Sigmoid colon (tissue), 6 donors: ENCODE measurements at regions not wholly inside any gene's neighbourhood (a gene's known extent, or its start where the extent isn't known, plus 50 kb on each side); places are given as distances from the start of the nearest gene placed in this dataset.
"Not testable (repeated sequence)": the region's sequence is repeated elsewhere in the genome, so short reads cannot be mapped to it uniquely, and the experiment has no call there.

Experiments used
- DNase-seq: peaks from one replicate; pipeline ENCODE4 v3.0.0-alpha.2; 2019
- H3K27ac ChIP-seq, 4 donors: fragments of 200-600 bp; sonication (generic); one replicate each; pipeline ENCODE4 v1.5.1; 2016 to 2019; ENCODE audit warnings: mild to moderate bottlenecking in 1 of 4
- H3K27me3 ChIP-seq, 3 donors: fragments of 200-600 bp; sonication (generic); one replicate each; pipeline ENCODE4 v1.5.1; 2019; ENCODE audit warnings: mild to moderate bottlenecking in 1 of 3
- H3K36me3 ChIP-seq, 4 donors: fragments of 200-600 bp; sonication (generic); one replicate each; pipeline ENCODE4 v1.5.1; 2016 to 2019
- H3K4me1 ChIP-seq, 4 donors: fragments of 200-600 bp; sonication (generic); one replicate each; pipeline ENCODE4 v1.5.1; 2017 to 2019
- H3K4me3 ChIP-seq, 4 donors: fragments of 200-600 bp; sonication (generic); one replicate each; pipeline ENCODE4 v1.5.1; 2017 to 2019; ENCODE audit warnings: mild to moderate bottlenecking in 2 of 4, moderate library complexity in 1 of 4
- H3K9me3 ChIP-seq, 4 donors: fragments of 200-600 bp in 3 of 4; sonication (generic) in 3 of 4; one replicate each; pipeline versions ENCODE4 v1.5.1 to v1.6.1; 2013 to 2019
- EP300 ChIP-seq, 4 donors: sonication (generic); formaldehyde crosslinking; IDR thresholded peaks; one replicate each; pipeline ENCODE4 v1.6.1; 2017; ENCODE audit warnings: antibody characterized with exemption in 4 of 4
- POLR2A ChIP-seq, 2 donors: fragments of 450-650 bp; IDR thresholded peaks; one replicate each; pipeline ENCODE4 v1.6.1; 2016; ENCODE audit warnings: antibody characterized with exemption in 2 of 2, mild to moderate bottlenecking in 2 of 2, moderate library complexity in 2 of 2
- POLR2AphosphoS5 ChIP-seq, 4 donors: sonication (generic); formaldehyde crosslinking; IDR thresholded peaks; one replicate each; pipeline ENCODE4 v1.6.1; 2017; ENCODE audit warnings: antibody characterized with exemption in 4 of 4
- WGBS, 2 donors: extraction: QIAGEN DNeasy Blood & Tissue Kit; methylation state at CpG; one replicate each; pipeline ENCODE4 v1.1.7; 2013; 5-methylcytosine and 5-hydroxymethylcytosine counted together
- intact Hi-C: fragments of 100-400 bp; cut with DNase I; formaldehyde crosslinking; loops from one replicate; pipeline ENCODE4 v1.15.1; 2023
- TF ChIP-seq, protein P1 (sequence below), 4 experiments: fragments of 450-650 bp in 3 of 4; fragments of 200-600 bp in 1 of 4; IDR thresholded peaks; one replicate each; pipeline ENCODE4 v1.5.1; 2016 to 2019; ENCODE audit warnings: antibody characterized with exemption in 4 of 4, mild to moderate bottlenecking in 3 of 4, moderate library complexity in 2 of 4
- donor health status: healthy with polysubstance abuse.
- donor health status: healthy.

GRCh38 chr12:7581625-7582024 lies 78.0 kb upstream of the CD163 start:
- Histone ChIP-seq H3K36me3 (no peaks in the 10 kb centered on the region), H3K27me3 (no peaks in the 10 kb centered on the region), H3K9me3 (peaks cover 0 to 7% (median 0%) of the 10 kb centered on the region in 4 donors), H3K4me1 (no peaks in the 10 kb centered on the region), H3K27ac (no peak overlapping the region), H3K4me3 (no peak overlapping the region)
- DNase-seq = no peak
- intact Hi-C loops = no loop called here
- TF ChIP-seq POLR2A (IDR thresholded peaks at IDR 0.05) (no peak), EP300 (IDR thresholded peaks at IDR 0.05) (no peak), POLR2AphosphoS5 (IDR thresholded peaks at IDR 0.05) (no peak)
- TF ChIP-seq, protein P1, sequence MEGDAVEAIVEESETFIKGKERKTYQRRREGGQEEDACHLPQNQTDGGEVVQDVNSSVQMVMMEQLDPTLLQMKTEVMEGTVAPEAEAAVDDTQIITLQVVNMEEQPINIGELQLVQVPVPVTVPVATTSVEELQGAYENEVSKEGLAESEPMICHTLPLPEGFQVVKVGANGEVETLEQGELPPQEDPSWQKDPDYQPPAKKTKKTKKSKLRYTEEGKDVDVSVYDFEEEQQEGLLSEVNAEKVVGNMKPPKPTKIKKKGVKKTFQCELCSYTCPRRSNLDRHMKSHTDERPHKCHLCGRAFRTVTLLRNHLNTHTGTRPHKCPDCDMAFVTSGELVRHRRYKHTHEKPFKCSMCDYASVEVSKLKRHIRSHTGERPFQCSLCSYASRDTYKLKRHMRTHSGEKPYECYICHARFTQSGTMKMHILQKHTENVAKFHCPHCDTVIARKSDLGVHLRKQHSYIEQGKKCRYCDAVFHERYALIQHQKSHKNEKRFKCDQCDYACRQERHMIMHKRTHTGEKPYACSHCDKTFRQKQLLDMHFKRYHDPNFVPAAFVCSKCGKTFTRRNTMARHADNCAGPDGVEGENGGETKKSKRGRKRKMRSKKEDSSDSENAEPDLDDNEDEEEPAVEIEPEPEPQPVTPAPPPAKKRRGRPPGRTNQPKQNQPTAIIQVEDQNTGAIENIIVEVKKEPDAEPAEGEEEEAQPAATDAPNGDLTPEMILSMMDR (IDR thresholded peaks at IDR 0.05) = no peak

DNA sequence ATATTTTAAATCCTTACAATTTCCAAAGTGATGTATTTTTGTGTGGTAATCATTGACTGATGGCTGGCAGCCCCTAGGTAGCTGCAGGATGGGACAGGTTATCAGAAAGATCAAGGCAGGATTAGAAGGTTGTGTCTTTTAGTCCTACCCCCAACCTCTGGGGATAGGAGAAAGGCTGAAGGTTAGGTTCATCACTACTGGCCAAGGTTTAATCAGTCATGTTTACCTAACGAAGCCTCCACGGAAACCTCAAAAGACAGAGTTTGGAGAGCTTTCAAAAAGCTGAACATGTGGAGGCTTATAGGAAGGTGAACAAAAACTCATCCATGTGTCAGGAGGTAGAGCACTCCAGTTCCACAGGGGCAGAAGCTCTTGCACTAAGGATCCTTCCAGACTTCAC lies 77.5 kb upstream of the CD163 start:
- no peak overlapping the region for H3K27ac ChIP-seq
- no peaks in the 10 kb centered on the region for H3K4me1 ChIP-seq
- no peaks in the 10 kb centered on the region for H3K36me3 ChIP-seq
- TF ChIP-seq, protein P1 (IDR thresholded peaks at IDR 0.05) = no peak
- TF ChIP-seq EP300 (IDR thresholded peaks at IDR 0.05) = no peak
- no peak for TF ChIP-seq POLR2A (IDR thresholded peaks at IDR 0.05)
- no peak for TF ChIP-seq POLR2AphosphoS5 (IDR thresholded peaks at IDR 0.05)
- H3K27me3 ChIP-seq = no peaks in the 10 kb centered on the region
- peaks cover 0 to 7% (median 0%) of the 10 kb centered on the region in 4 donors for H3K9me3 ChIP-seq
- no peak for DNase-seq
- 38 to 41% methylated on average over 2 of the region's 2 CpGs for WGBS, 2 donors
- intact Hi-C loops = no loop called here
- no peak overlapping the region for H3K4me3 ChIP-seq

- 40 to 58% methylated on average over 1 of the region's 1 CpG for WGBS, 2 donors
- Histone ChIP-seq H3K27ac (peak overlapping the region in 1 of 4 donors; percentile 25), H3K27me3 (no peaks in the 10 kb centered on the region), H3K4me1 (no peaks in the 10 kb centered on the region), H3K36me3 (no peaks in the 10 kb centered on the region), H3K9me3 (no peaks in the 10 kb centered on the region), H3K4me3 (no peak overlapping the region)
- peak in 1 of 4 donors; percentile 36 for TF ChIP-seq POLR2AphosphoS5 (IDR thresholded peaks at IDR 0.05)
- TF ChIP-seq, protein P1 (IDR thresholded peaks at IDR 0.05) = no peak
- TF ChIP-seq EP300 (IDR thresholded peaks at IDR 0.05) = peak in 1 of 4 donors; percentile 2
- no peak for TF ChIP-seq POLR2A (IDR thresholded peaks at IDR 0.05)
- intact Hi-C loops = no loop called here
- no peak for DNase-seq
Observed at GRCh38 chr12:7571257-7571656, 67.7 kb upstream of the CD163 start.

DNA sequence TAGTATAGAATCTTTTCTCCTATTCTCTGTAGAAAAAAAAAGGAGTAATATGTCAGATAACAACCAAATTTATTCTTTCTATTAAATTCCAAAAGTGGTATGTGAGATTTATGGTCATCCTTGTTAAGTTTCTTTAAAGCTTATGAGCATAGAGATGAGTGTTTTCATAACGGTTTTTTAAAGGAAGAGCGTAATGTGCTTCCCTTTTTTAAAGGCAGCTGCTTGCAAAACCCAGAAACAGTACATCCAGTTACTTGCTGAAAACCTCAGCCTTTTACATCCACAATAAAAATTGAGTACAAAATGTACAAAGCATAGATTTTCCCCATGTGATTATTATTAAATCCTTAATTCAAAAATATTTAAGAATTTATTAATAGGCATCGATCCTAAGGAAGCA lies 53.6 kb upstream of the CD163 start:
- WGBS, 2 donors = 45 to 70% methylated on average over 3 of the region's 3 CpGs
- no peak for DNase-seq
- Histone ChIP-seq H3K36me3 (no peaks in the 10 kb centered on the region), H3K4me3 (no peak overlapping the region), H3K27me3 (no peaks in the 10 kb centered on the region), H3K27ac (peak overlapping the region in 3 of 4 donors; percentile 20 to 66 (median 62)), H3K4me1 (no peaks in the 10 kb centered on the region), H3K9me3 (no peaks in the 10 kb centered on the region)
- intact Hi-C loops = no loop called here
- peak; percentile 25 to 95 (median 68) for TF ChIP-seq EP300 (IDR thresholded peaks at IDR 0.05)
- TF ChIP-seq POLR2AphosphoS5 (IDR thresholded peaks at IDR 0.05) = peak in 3 of 4 donors; percentile 18 to 46 (median 36)
- TF ChIP-seq, protein P1 (IDR thresholded peaks at IDR 0.05) = no peak
- TF ChIP-seq POLR2A (IDR thresholded peaks at IDR 0.05) = no peak

DNA sequence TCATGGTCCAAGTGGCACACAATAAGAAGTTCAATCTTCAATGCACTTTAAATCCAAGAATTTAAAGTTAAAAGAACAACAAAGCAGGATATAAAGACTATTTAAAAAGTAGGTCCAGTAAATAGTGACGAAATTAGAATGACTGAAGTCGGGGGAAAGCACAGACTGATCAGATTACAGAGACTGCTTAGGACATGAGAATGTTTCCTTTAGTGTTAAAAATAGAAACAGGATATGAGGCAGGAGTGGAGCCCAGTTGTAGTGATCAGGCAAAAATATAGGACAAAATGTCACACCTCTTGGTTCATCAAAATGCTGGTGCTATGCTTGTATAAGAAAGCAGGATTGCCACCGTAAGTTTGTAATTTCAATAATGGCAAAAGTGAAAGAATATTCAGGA lies 52.2 kb upstream of the CD163 start:
- H3K9me3 ChIP-seq = no peaks in the 10 kb centered on the region
- no peak overlapping the region for H3K4me3 ChIP-seq
- H3K4me1 ChIP-seq = no peaks in the 10 kb centered on the region
- intact Hi-C loops = no loop called here
- H3K36me3 ChIP-seq = no peaks in the 10 kb centered on the region
- no peaks in the 10 kb centered on the region for H3K27me3 ChIP-seq
- peak overlapping the region in 2 of 4 donors; percentile 14 to 66 for H3K27ac ChIP-seq
- no peak for DNase-seq
- WGBS, 2 donors = 37 to 47% methylated on average over 3 of the region's 3 CpGs
- no peak for TF ChIP-seq POLR2A (IDR thresholded peaks at IDR 0.05)
- TF ChIP-seq EP300 (IDR thresholded peaks at IDR 0.05) = peak in 2 of 4 donors; percentile 4 to 72
- peak in 3 of 4 donors; percentile 26 to 37 (median 31) for TF ChIP-seq POLR2AphosphoS5 (IDR thresholded peaks at IDR 0.05)
- TF ChIP-seq, protein P1 (IDR thresholded peaks at IDR 0.05) = no peak

DNA sequence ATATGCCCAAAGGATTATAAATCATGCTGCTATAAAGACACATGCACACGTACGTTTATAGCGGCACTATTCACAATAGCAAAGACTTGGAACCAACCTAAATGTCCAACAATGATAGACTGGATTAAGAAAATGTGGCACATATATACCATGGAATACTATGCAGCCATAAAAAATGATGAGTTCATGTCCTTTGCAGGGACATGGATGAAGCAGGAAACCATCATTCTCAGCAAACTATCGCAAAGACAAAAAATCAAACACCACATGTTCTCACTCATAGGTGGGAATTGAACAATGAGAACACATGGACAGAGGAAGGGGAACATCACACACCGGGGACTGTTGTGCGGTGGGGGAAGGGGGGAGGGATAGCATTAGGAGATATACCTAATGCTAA lies 51.3 kb upstream of the CD163 start:
- intact Hi-C loops, H3K4me1 ChIP-seq: not testable (repeated sequence)
- WGBS, 2 donors = 86 to 95% methylated on average over 6 of the region's 6 CpGs

More for the DNA sequence above, 51.3 kb upstream of the CD163 start:
- not testable (repeated sequence) for H3K27ac ChIP-seq, DNase-seq, H3K36me3 ChIP-seq, H3K27me3 ChIP-seq, H3K4me3 ChIP-seq, H3K9me3 ChIP-seq
